Caco-2 (cell line): ENCODE measurements at regions not wholly inside any gene's neighbourhood (a gene's known extent, or its start where the extent isn't known, plus 50 kb on each side); places are given as distances from the start of the nearest gene placed in this dataset.

Experiments
- BruUV-seq: library from RNA; stranded (reverse); fragments of 400-500 nt; replicated peaks from 2 replicates; lab custom pipeline; 2021; lab: Mats Ljungman, UMichigan
- CTCF ChIA-PET: fragments of 300-600 bp; sonication (Branson Sonifier 250); formaldehyde crosslinking; loops from one replicate; lab custom pipeline; 2022; ENCODE audit warnings: antibody characterized with exemption; lab: Charles Lee
- POLR2A ChIA-PET: fragments of 300-600 bp; sonication (Branson Sonifier 250); formaldehyde crosslinking; loops from one replicate; lab custom pipeline; 2022; ENCODE audit warnings: antibody characterized with exemption; lab: Charles Lee
- DNase-seq, 2 experiments: peaks; one replicate each; pipeline versions ENCODE4 v3.0.0 to v3.0.0-alpha.2; 2020 to 2022
- H3K27me3 ChIP-seq: replicated peaks from 2 replicates; pipeline ENCODE4 v1.6.0; 2011; ENCODE audit warnings: low read length; ENCODE audit not compliant: control insufficient read depth, insufficient read depth
- H3K36me3 ChIP-seq: 2 replicates; pipeline ENCODE4 v1.5.1; 2011; ENCODE audit warnings: low read length; ENCODE audit not compliant: control insufficient read depth, insufficient read depth
- H3K4me1 ChIP-seq: fragments of 250-450 bp; sonication (Bioruptor Pico); 2 replicates; pipeline ENCODE4 v1.5.1; 2020; ENCODE audit warnings: mild to moderate bottlenecking
- H3K4me3 ChIP-seq: 2 replicates; pipeline ENCODE4 v1.5.1; 2011; ENCODE audit warnings: low read depth, mild to moderate bottlenecking, control low read depth, low read length
- H3K9me3 ChIP-seq: fragments of 250-450 bp; sonication (Bioruptor Pico); 2 replicates; pipeline ENCODE4 v1.5.1; 2020; ENCODE audit warnings: mild to moderate bottlenecking, moderate library complexity
- H3K27ac Mint-ChIP-seq: one replicate; pipeline ENCODE4 v1.8.0; 2022; ENCODE audit warnings: mixed read lengths; ENCODE audit not compliant: unreplicated experiment
- H3K27me3 Mint-ChIP-seq: one replicate; pipeline ENCODE4 v1.8.0; 2022; ENCODE audit warnings: mixed read lengths; ENCODE audit not compliant: insufficient read depth, unreplicated experiment
- H3K36me3 Mint-ChIP-seq: one replicate; pipeline ENCODE4 v1.8.0; 2022; ENCODE audit warnings: mild to moderate bottlenecking, mixed read lengths; ENCODE audit not compliant: insufficient read depth, unreplicated experiment
- H3K4me1 Mint-ChIP-seq: one replicate; pipeline ENCODE4 v1.8.0; 2022; ENCODE audit warnings: low read depth, mixed read lengths; ENCODE audit not compliant: unreplicated experiment
- H3K4me3 Mint-ChIP-seq: one replicate; pipeline ENCODE4 v1.8.0; 2022; ENCODE audit warnings: mild to moderate bottlenecking, moderate library complexity, mixed read lengths; ENCODE audit not compliant: unreplicated experiment
- H3K9me3 Mint-ChIP-seq: one replicate; pipeline ENCODE4 v1.8.0; 2022; ENCODE audit warnings: mixed read lengths; ENCODE audit not compliant: unreplicated experiment
- CTCF ChIP-seq, 2 experiments: fragments of 200-600 bp in 1 of 2; IDR thresholded peaks; 1 replicate in 1 of 2; 2 replicates in 1 of 2; pipeline versions ENCODE4 v1.5.1 to v1.8.0; 2011 to 2022; ENCODE audit warnings: antibody characterized with exemption in 1 of 2, control low read depth in 1 of 2, inconsistent platforms in 1 of 2, low read depth in 1 of 2, low read length in 1 of 2, mild to moderate bottlenecking in 1 of 2, moderate library complexity in 1 of 2; ENCODE audit not compliant: insufficient read depth in 1 of 2, severe bottlenecking in 1 of 2, unreplicated experiment in 1 of 2
- intact Hi-C: fragments of 100-400 bp; cut with micrococcal nuclease; formaldehyde crosslinking; loops from one replicate; pipeline ENCODE4 v1.10.0; 2022; ENCODE audit not compliant: unreplicated experiment

GRCh38 chr7:68955656-68956055 is 642.6 kb upstream of the AUTS2 start:
- Histone ChIP-seq H3K4me3 (no peak overlapping the region), H3K9me3 (no peaks in the 10 kb centered on the region; the same call in 1 of the 2 replicates), H3K27me3 (no peaks in the 10 kb centered on the region), H3K36me3 (no peaks in the 10 kb centered on the region), H3K4me1 (no peaks in the 10 kb centered on the region)
- no peak for TF ChIP-seq CTCF (IDR thresholded peaks at IDR 0.05; ENCODE audit: insufficient read depth in 1 of 2, low read depth in 1 of 2, low read length in 1 of 2, severe bottlenecking in 1 of 2, unreplicated experiment in 1 of 2)
- ChIA-PET CTCF (no interaction called here), POLR2A (no interaction called here)
- H3K27ac Mint-ChIP-seq, result no peak overlapping the region
- no peaks in the 10 kb centered on the region for H3K4me1 Mint-ChIP-seq
- H3K36me3 Mint-ChIP-seq, result no peaks in the 10 kb centered on the region
- no peak overlapping the region for H3K4me3 Mint-ChIP-seq
- no peaks in the 10 kb centered on the region for H3K27me3 Mint-ChIP-seq
- no peak for DNase-seq
- intact Hi-C loops, result no loop called here
- peaks cover 48% of the 10 kb centered on the region for H3K9me3 Mint-ChIP-seq
- BruUV-seq, result no TSS peak

GRCh38 chr7:68958571-68958970 is 639.7 kb upstream of the AUTS2 start:
- intact Hi-C loops, result no loop called here
- no peaks in the 10 kb centered on the region for H3K36me3 ChIP-seq
- Mint-ChIP-seq H3K36me3 (no peaks in the 10 kb centered on the region), H3K4me1 (no peaks in the 10 kb centered on the region), H3K4me3 (no peak overlapping the region), H3K9me3 (peaks cover 39% of the 10 kb centered on the region), H3K27ac (no peak overlapping the region), H3K27me3 (no peaks in the 10 kb centered on the region)
- CTCF ChIA-PET, result no interaction called here
- DNase-seq, result no peak
- H3K4me1 ChIP-seq, result no peaks in the 10 kb centered on the region
- POLR2A ChIA-PET, result no interaction called here
- no peaks in the 10 kb centered on the region for H3K27me3 ChIP-seq
- no peak overlapping the region for H3K4me3 ChIP-seq
- BruUV-seq, result no TSS peak
- TF ChIP-seq CTCF (IDR thresholded peaks at IDR 0.05; ENCODE audit: insufficient read depth in 1 of 2, low read depth in 1 of 2, low read length in 1 of 2, severe bottlenecking in 1 of 2, unreplicated experiment in 1 of 2), result no peak
- peaks cover 3% of the 10 kb centered on the region; the same call in 1 of the 2 replicates for H3K9me3 ChIP-seq

- no peak for TF ChIP-seq CTCF (IDR thresholded peaks at IDR 0.05; ENCODE audit: insufficient read depth in 1 of 2, low read depth in 1 of 2, low read length in 1 of 2, severe bottlenecking in 1 of 2, unreplicated experiment in 1 of 2)
- H3K9me3 ChIP-seq, result 0 out of 2 replicates have a peak, but pooled peaks cover 3% of the 10 kb centered on the region
- Mint-ChIP-seq H3K27me3 (no peaks in the 10 kb centered on the region), H3K36me3 (no peaks in the 10 kb centered on the region), H3K9me3 (peaks cover 27% of the 10 kb centered on the region), H3K4me3 (no peak overlapping the region), H3K4me1 (no peaks in the 10 kb centered on the region), H3K27ac (no peak overlapping the region)
- CTCF ChIA-PET, result no interaction called here
- intact Hi-C loops, result no loop called here
- POLR2A ChIA-PET, result no interaction called here
- H3K4me3 ChIP-seq, result no peak overlapping the region
- DNase-seq, result no peak
- H3K27me3 ChIP-seq, result no peaks in the 10 kb centered on the region
- H3K4me1 ChIP-seq, result no peaks in the 10 kb centered on the region
- BruUV-seq, result no TSS peak
- no peaks in the 10 kb centered on the region for H3K36me3 ChIP-seq
Measured at GRCh38 chr7:68963552-68963951, 634.7 kb upstream of the AUTS2 start.
